ENCODE measurements at regions not wholly inside any gene's neighbourhood (a gene's known extent, or its start where the extent isn't known, plus 50 kb on each side); places are given as distances from the start of the nearest gene placed in this dataset.

DNA sequence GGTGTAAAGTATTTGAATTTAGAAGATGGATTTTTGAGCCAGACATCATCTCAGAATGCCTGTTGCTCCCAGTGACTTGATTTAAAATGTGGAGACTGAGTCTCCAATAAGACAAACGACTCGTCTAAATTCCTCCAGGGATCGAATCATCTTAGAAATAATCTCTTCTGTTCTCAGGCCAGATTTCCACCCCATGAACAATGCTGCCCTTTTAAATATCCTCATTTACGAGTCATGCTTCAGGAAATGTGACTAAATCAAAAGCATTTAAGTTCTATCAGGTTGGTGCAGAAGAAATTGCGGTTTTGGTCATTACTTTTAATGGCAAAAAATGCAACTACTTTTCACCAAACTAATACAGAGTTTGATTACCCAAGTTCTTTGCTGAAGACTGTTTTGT, 684.6 kb upstream of the SOX11 start:
- TF ChIP-seq RAD21 (IDR thresholded peaks at IDR 0.05; ENCODE audit: low read depth) (no peak), FOSL1 (IDR thresholded peaks at IDR 0.05; ENCODE audit: low read depth) (no peak), POLR2A (IDR thresholded peaks at IDR 0.05; ENCODE audit: borderline replicate concordance, extremely low read depth, insufficient read depth, insufficient read length) (no peak), SP1 (IDR thresholded peaks at IDR 0.05; ENCODE audit: low read depth) (no peak), POLR2AphosphoS5 (IDR thresholded peaks at IDR 0.05; ENCODE audit: low read depth, low read length) (no peak), ZNF274 (IDR thresholded peaks at IDR 0.05; ENCODE audit: low read depth, low read length) (no peak), SIN3A (IDR thresholded peaks at IDR 0.05; ENCODE audit: low read depth) (no peak), EZH2 (IDR thresholded peaks at IDR 0.05) (no peak), YY1 (IDR thresholded peaks at IDR 0.05; ENCODE audit: extremely low read depth, insufficient replicate concordance, low read depth, low read length) (no peak)
- TF ChIP-seq, protein P1, sequence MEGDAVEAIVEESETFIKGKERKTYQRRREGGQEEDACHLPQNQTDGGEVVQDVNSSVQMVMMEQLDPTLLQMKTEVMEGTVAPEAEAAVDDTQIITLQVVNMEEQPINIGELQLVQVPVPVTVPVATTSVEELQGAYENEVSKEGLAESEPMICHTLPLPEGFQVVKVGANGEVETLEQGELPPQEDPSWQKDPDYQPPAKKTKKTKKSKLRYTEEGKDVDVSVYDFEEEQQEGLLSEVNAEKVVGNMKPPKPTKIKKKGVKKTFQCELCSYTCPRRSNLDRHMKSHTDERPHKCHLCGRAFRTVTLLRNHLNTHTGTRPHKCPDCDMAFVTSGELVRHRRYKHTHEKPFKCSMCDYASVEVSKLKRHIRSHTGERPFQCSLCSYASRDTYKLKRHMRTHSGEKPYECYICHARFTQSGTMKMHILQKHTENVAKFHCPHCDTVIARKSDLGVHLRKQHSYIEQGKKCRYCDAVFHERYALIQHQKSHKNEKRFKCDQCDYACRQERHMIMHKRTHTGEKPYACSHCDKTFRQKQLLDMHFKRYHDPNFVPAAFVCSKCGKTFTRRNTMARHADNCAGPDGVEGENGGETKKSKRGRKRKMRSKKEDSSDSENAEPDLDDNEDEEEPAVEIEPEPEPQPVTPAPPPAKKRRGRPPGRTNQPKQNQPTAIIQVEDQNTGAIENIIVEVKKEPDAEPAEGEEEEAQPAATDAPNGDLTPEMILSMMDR (IDR thresholded peaks at IDR 0.05 in 2 of 3, conservative IDR thresholded peaks at IDR 0.05 in 1 of 3; ENCODE audit: borderline replicate concordance in 1 of 3, insufficient read depth in 1 of 3, low read depth in 2 of 3, low read length in 2 of 3) = no peak
- TF ChIP-seq, protein P2, sequence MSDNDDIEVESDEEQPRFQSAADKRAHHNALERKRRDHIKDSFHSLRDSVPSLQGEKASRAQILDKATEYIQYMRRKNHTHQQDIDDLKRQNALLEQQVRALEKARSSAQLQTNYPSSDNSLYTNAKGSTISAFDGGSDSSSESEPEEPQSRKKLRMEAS (IDR thresholded peaks at IDR 0.05) = no peak
- TF ChIP-seq, protein P3, sequence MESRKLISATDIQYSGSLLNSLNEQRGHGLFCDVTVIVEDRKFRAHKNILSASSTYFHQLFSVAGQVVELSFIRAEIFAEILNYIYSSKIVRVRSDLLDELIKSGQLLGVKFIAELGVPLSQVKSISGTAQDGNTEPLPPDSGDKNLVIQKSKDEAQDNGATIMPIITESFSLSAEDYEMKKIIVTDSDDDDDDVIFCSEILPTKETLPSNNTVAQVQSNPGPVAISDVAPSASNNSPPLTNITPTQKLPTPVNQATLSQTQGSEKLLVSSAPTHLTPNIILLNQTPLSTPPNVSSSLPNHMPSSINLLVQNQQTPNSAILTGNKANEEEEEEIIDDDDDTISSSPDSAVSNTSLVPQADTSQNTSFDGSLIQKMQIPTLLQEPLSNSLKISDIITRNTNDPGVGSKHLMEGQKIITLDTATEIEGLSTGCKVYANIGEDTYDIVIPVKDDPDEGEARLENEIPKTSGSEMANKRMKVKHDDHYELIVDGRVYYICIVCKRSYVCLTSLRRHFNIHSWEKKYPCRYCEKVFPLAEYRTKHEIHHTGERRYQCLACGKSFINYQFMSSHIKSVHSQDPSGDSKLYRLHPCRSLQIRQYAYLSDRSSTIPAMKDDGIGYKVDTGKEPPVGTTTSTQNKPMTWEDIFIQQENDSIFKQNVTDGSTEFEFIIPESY (IDR thresholded peaks at IDR 0.05; ENCODE audit: extremely low read depth, insufficient replicate concordance, low read length) = no peak
- TF ChIP-seq, protein P4, sequence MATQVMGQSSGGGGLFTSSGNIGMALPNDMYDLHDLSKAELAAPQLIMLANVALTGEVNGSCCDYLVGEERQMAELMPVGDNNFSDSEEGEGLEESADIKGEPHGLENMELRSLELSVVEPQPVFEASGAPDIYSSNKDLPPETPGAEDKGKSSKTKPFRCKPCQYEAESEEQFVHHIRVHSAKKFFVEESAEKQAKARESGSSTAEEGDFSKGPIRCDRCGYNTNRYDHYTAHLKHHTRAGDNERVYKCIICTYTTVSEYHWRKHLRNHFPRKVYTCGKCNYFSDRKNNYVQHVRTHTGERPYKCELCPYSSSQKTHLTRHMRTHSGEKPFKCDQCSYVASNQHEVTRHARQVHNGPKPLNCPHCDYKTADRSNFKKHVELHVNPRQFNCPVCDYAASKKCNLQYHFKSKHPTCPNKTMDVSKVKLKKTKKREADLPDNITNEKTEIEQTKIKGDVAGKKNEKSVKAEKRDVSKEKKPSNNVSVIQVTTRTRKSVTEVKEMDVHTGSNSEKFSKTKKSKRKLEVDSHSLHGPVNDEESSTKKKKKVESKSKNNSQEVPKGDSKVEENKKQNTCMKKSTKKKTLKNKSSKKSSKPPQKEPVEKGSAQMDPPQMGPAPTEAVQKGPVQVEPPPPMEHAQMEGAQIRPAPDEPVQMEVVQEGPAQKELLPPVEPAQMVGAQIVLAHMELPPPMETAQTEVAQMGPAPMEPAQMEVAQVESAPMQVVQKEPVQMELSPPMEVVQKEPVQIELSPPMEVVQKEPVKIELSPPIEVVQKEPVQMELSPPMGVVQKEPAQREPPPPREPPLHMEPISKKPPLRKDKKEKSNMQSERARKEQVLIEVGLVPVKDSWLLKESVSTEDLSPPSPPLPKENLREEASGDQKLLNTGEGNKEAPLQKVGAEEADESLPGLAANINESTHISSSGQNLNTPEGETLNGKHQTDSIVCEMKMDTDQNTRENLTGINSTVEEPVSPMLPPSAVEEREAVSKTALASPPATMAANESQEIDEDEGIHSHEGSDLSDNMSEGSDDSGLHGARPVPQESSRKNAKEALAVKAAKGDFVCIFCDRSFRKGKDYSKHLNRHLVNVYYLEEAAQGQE (IDR thresholded peaks at IDR 0.05; ENCODE audit: low read depth) = no peak
